ENCODE measurements at regions not wholly inside any gene's neighbourhood (a gene's known extent, or its start where the extent isn't known, plus 50 kb on each side); places are given as distances from the start of the nearest gene placed in this dataset.

DNA sequence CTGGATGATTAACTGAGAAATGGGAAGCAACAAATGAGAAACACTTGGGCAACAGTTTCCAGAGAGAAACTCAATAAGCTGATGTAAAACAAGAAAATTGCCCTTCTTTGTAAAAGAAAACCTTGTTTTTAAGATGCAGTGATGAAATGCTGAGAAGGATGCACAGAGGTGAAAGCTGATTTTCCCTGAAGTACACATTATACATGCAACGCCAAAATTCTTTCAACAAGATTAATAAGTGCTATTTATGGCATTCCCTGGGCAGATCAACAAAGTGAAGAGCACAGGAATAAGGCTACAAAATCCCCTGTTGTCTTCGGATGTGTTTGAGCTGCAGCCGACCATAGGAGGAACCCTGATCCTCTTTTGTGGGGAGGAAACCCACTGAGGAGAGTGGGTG is 208.0 kb upstream of the ANKH start:
- no peaks in the 10 kb centered on the region for H3K4me1 ChIP-seq (ENCODE audit: control insufficient read depth, low read length)
- no peak overlapping the region for H3K4me2 ChIP-seq (ENCODE audit: low read length)
- H3K27me3 ChIP-seq (ENCODE audit: control insufficient read depth, low read length), result no peaks in the 10 kb centered on the region
- H3K27ac ChIP-seq (ENCODE audit: low read depth, low read length), result no peak overlapping the region
- TF ChIP-seq, protein P1, sequence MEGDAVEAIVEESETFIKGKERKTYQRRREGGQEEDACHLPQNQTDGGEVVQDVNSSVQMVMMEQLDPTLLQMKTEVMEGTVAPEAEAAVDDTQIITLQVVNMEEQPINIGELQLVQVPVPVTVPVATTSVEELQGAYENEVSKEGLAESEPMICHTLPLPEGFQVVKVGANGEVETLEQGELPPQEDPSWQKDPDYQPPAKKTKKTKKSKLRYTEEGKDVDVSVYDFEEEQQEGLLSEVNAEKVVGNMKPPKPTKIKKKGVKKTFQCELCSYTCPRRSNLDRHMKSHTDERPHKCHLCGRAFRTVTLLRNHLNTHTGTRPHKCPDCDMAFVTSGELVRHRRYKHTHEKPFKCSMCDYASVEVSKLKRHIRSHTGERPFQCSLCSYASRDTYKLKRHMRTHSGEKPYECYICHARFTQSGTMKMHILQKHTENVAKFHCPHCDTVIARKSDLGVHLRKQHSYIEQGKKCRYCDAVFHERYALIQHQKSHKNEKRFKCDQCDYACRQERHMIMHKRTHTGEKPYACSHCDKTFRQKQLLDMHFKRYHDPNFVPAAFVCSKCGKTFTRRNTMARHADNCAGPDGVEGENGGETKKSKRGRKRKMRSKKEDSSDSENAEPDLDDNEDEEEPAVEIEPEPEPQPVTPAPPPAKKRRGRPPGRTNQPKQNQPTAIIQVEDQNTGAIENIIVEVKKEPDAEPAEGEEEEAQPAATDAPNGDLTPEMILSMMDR (IDR thresholded peaks at IDR 0.05; ENCODE audit: low read depth, low read length, poor library complexity, severe bottlenecking), result no peak
- TF ChIP-seq EZH2phosphoT487 (IDR thresholded peaks at IDR 0.05; ENCODE audit: borderline replicate concordance, low read length), result no peak
- no peaks in the 10 kb centered on the region for H3K9me3 ChIP-seq (ENCODE audit: control insufficient read depth, insufficient read depth, low read length)
- no peaks in the 10 kb centered on the region for H3K79me2 ChIP-seq (ENCODE audit: control insufficient read depth, low read length)
- no peaks in the 10 kb centered on the region for H3F3A ChIP-seq (ENCODE audit: control insufficient read depth, insufficient read depth)
- H3K36me3 ChIP-seq (ENCODE audit: control insufficient read depth, low read length), result no peaks in the 10 kb centered on the region
- H4K20me1 ChIP-seq (ENCODE audit: control insufficient read depth, insufficient read depth, low read depth, low read length), result no peaks in the 10 kb centered on the region
- H3K4me3 ChIP-seq (ENCODE audit: low read length), result no peak overlapping the region
- H3K9me2 ChIP-seq (replicated peaks; ENCODE audit: control insufficient read depth, low read length), result no peaks in the 10 kb centered on the region

DNA sequence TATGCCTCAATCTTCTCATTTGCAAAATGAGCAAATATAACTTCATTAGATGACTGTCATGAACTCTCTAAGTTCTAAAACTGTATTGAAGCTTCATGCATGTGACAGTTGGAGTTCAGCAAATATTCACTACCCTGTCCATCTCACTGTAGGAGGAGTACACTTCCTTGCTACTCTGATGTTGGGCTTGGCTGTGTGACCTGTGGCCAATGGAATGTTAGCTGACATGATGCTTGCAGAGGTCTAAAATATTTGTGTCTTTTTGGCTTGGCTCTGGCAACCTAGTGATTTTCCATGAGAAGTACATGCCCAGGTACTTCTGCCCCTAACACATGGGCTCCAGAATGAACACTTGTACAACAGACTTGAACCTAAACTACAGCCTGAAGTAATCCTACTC is 203.1 kb upstream of the ANKH start:
- TF ChIP-seq, protein P1 (IDR thresholded peaks at IDR 0.05; ENCODE audit: low read depth, low read length, poor library complexity, severe bottlenecking), result no peak
- no peak for TF ChIP-seq EZH2phosphoT487 (IDR thresholded peaks at IDR 0.05; ENCODE audit: borderline replicate concordance, low read length)
- H3K9me2 ChIP-seq (replicated peaks; ENCODE audit: control insufficient read depth, low read length), result no peaks in the 10 kb centered on the region
- no peaks in the 10 kb centered on the region for H3K27me3 ChIP-seq (ENCODE audit: control insufficient read depth, low read length)
- no peaks in the 10 kb centered on the region for H4K20me1 ChIP-seq (ENCODE audit: control insufficient read depth, insufficient read depth, low read depth, low read length)
- no peak overlapping the region for H3K27ac ChIP-seq (ENCODE audit: low read depth, low read length)
- no peaks in the 10 kb centered on the region for H3K79me2 ChIP-seq (ENCODE audit: control insufficient read depth, low read length)
- no peaks in the 10 kb centered on the region for H3K9me3 ChIP-seq (ENCODE audit: control insufficient read depth, insufficient read depth, low read length)
- no peaks in the 10 kb centered on the region for H3F3A ChIP-seq (ENCODE audit: control insufficient read depth, insufficient read depth)
- no peaks in the 10 kb centered on the region for H3K36me3 ChIP-seq (ENCODE audit: control insufficient read depth, low read length)
- H3K4me1 ChIP-seq (ENCODE audit: control insufficient read depth, low read length), result no peaks in the 10 kb centered on the region
- no peak overlapping the region for H3K4me3 ChIP-seq (ENCODE audit: low read length)
- H3K4me2 ChIP-seq (ENCODE audit: low read length), result no peak overlapping the region

DNA sequence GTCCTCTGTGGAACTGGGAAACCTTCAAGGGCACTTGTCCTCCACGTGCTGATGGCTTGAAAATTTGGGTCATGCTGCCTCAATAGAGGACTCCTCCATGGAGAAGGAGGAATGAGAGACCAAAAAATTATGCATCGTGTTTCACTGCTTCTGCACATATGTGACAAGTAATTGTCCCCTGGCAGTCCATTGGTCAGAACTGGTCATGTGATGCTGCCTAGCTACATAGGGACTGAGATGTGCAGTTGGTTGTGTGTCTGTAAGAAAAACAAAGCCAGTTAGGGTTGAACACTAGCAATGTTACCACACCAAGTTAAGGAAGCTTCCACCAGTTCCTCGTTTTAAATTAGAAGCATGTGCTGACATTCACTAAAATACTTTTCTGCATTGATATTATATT is 201.9 kb upstream of the ANKH start:
- Histone ChIP-seq H3K4me3 (ENCODE audit: low read length) (no peak overlapping the region), H3K4me2 (ENCODE audit: low read length) (no peak overlapping the region), H3F3A (ENCODE audit: control insufficient read depth, insufficient read depth) (no peaks in the 10 kb centered on the region), H3K79me2 (ENCODE audit: control insufficient read depth, low read length) (no peaks in the 10 kb centered on the region), H3K27me3 (ENCODE audit: control insufficient read depth, low read length) (no peaks in the 10 kb centered on the region), H4K20me1 (ENCODE audit: control insufficient read depth, insufficient read depth, low read depth, low read length) (no peaks in the 10 kb centered on the region), H3K27ac (ENCODE audit: low read depth, low read length) (no peak overlapping the region), H3K9me3 (ENCODE audit: control insufficient read depth, insufficient read depth, low read length) (no peaks in the 10 kb centered on the region), H3K4me1 (ENCODE audit: control insufficient read depth, low read length) (no peaks in the 10 kb centered on the region), H3K9me2 (replicated peaks; ENCODE audit: control insufficient read depth, low read length) (no peaks in the 10 kb centered on the region), H3K36me3 (ENCODE audit: control insufficient read depth, low read length) (no peaks in the 10 kb centered on the region)
- TF ChIP-seq EZH2phosphoT487 (IDR thresholded peaks at IDR 0.05; ENCODE audit: borderline replicate concordance, low read length), result no peak
- TF ChIP-seq, protein P1 (IDR thresholded peaks at IDR 0.05; ENCODE audit: low read depth, low read length, poor library complexity, severe bottlenecking), result no peak

DNA sequence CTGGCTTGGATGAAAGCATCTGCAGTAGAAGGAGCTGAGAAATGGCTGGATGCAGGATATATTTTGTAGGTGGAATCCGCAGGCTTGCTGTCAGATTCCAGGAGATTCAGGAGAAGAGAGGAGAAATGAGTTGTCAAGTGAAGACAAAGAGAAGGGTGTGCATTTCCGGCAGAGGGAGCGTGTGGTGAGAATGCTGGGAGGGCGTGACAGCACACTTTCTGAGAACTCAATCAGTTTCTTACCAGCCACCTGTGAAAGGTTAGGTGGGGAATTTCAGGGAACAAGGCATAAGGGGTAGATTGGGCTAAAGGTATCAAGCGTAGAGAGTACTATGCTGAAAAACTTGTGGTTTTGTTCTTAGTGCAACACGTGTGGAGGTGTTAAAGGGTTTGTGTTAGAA is 199.3 kb upstream of the ANKH start:
- no peaks in the 10 kb centered on the region for H3K9me3 ChIP-seq (ENCODE audit: control insufficient read depth, insufficient read depth, low read length)
- H3K79me2 ChIP-seq (ENCODE audit: control insufficient read depth, low read length), result no peaks in the 10 kb centered on the region
- H3K36me3 ChIP-seq (ENCODE audit: control insufficient read depth, low read length), result no peaks in the 10 kb centered on the region
- TF ChIP-seq EZH2phosphoT487 (IDR thresholded peaks at IDR 0.05; ENCODE audit: borderline replicate concordance, low read length), result no peak
- TF ChIP-seq, protein P1 (IDR thresholded peaks at IDR 0.05; ENCODE audit: low read depth, low read length, poor library complexity, severe bottlenecking), result no peak
- H3K4me2 ChIP-seq (ENCODE audit: low read length), result no peak overlapping the region
- H3K27ac ChIP-seq (ENCODE audit: low read depth, low read length), result no peak overlapping the region
- H3K27me3 ChIP-seq (ENCODE audit: control insufficient read depth, low read length), result no peaks in the 10 kb centered on the region
- no peaks in the 10 kb centered on the region for H4K20me1 ChIP-seq (ENCODE audit: control insufficient read depth, insufficient read depth, low read depth, low read length)
- H3K4me1 ChIP-seq (ENCODE audit: control insufficient read depth, low read length), result no peaks in the 10 kb centered on the region
- no peaks in the 10 kb centered on the region for H3K9me2 ChIP-seq (replicated peaks; ENCODE audit: control insufficient read depth, low read length)
- no peaks in the 10 kb centered on the region for H3F3A ChIP-seq (ENCODE audit: control insufficient read depth, insufficient read depth)
- no peak overlapping the region for H3K4me3 ChIP-seq (ENCODE audit: low read length)

Measured in DOHH2 (cell line).